MM.1S (cell line): ENCODE measurements at regions not wholly inside any gene's neighbourhood (a gene's known extent, or its start where the extent isn't known, plus 50 kb on each side); places are given as distances from the start of the nearest gene placed in this dataset.
"Not testable (repeated sequence)": the region's sequence is repeated elsewhere in the genome, so short reads cannot be mapped to it uniquely, and the experiment has no call there.

Source experiments
- DNase-seq: peaks from one replicate; pipeline ENCODE4 v3.0.0-alpha.2; 2015
- H2AFZ ChIP-seq: fragments of 300-600 bp; sonication (generic); 2 replicates; pipeline ENCODE4 v1.6.0; 2016; ENCODE audit warnings: antibody characterized with exemption, low read length
- H3F3A ChIP-seq: fragments of 300-600 bp; sonication (generic); 2 replicates; pipeline ENCODE4 v1.6.1; 2016; ENCODE audit warnings: mild to moderate bottlenecking, antibody characterized with exemption, low read length, moderate library complexity, mixed read lengths; ENCODE audit not compliant: insufficient read depth
- H3K27ac ChIP-seq: fragments of 300-600 bp; sonication (generic); 2 replicates; pipeline ENCODE4 v1.5.1; 2016; ENCODE audit warnings: mild to moderate bottlenecking, low read length
- H3K27me3 ChIP-seq: fragments of 300-600 bp; sonication (generic); replicated peaks from 2 replicates; pipeline ENCODE4 v1.6.0; 2016; ENCODE audit warnings: low read length; ENCODE audit not compliant: insufficient read depth
- H3K36me3 ChIP-seq: fragments of 300-600 bp; sonication (generic); replicated peaks from 2 replicates; pipeline ENCODE4 v1.6.1; 2016; ENCODE audit warnings: mild to moderate bottlenecking, low read length, mixed read lengths; ENCODE audit not compliant: insufficient read depth
- H3K4me1 ChIP-seq: fragments of 300-600 bp; sonication (generic); 2 replicates; pipeline ENCODE4 v1.6.1; 2016; ENCODE audit warnings: low read length, mixed read lengths
- H3K4me2 ChIP-seq: fragments of 300-600 bp; sonication (generic); 2 replicates; pipeline ENCODE4 v1.6.0; 2016; ENCODE audit warnings: low read depth, low read length
- H3K4me3 ChIP-seq: fragments of 300-600 bp; sonication (generic); 2 replicates; pipeline ENCODE4 v1.5.1; 2016; ENCODE audit warnings: low read length, mixed read lengths
- H3K79me2 ChIP-seq: fragments of 300-600 bp; sonication (generic); 2 replicates; pipeline ENCODE4 v1.6.1; 2016; ENCODE audit warnings: mixed run types, low read length, mixed read lengths
- H3K9ac ChIP-seq: fragments of 300-600 bp; sonication (generic); 2 replicates; pipeline ENCODE4 v1.6.1; 2016; ENCODE audit warnings: low read length, mixed read lengths
- H3K9me2 ChIP-seq: fragments of 300-600 bp; sonication (generic); replicated peaks from 2 replicates; pipeline ENCODE4 v1.6.1; 2016; ENCODE audit warnings: mild to moderate bottlenecking, low read length, mixed read lengths; ENCODE audit not compliant: insufficient read depth
- H3K9me3 ChIP-seq: fragments of 300-600 bp; sonication (generic); replicated peaks from 2 replicates; pipeline ENCODE4 v1.6.1; 2016; ENCODE audit warnings: mild to moderate bottlenecking, low read length, mixed read lengths; ENCODE audit not compliant: insufficient read depth
- H4K20me1 ChIP-seq: fragments of 300-600 bp; sonication (generic); 2 replicates; pipeline ENCODE4 v1.6.1; 2016; ENCODE audit warnings: mild to moderate bottlenecking, low read length, moderate library complexity, mixed read lengths; ENCODE audit not compliant: insufficient read depth
- EZH2 ChIP-seq: fragments of 300-600 bp; sonication (generic); optimal IDR thresholded peaks from 2 replicates; pipeline ENCODE3; 2017; ENCODE audit warnings: low read depth, mild to moderate bottlenecking, antibody characterized with exemption, low read length, mixed read lengths
- EZH2phosphoT487 ChIP-seq: fragments of 300-600 bp; sonication (generic); IDR thresholded peaks from 2 replicates; pipeline ENCODE4 v1.6.1; 2018; ENCODE audit warnings: antibody characterized with exemption, low read length
- TF ChIP-seq, protein P1 (sequence below): fragments of 300-600 bp; sonication (generic); IDR thresholded peaks from 2 replicates; pipeline ENCODE4 v1.5.1; 2016; ENCODE audit warnings: antibody characterized with exemption, low read length, mixed read lengths

DNA sequence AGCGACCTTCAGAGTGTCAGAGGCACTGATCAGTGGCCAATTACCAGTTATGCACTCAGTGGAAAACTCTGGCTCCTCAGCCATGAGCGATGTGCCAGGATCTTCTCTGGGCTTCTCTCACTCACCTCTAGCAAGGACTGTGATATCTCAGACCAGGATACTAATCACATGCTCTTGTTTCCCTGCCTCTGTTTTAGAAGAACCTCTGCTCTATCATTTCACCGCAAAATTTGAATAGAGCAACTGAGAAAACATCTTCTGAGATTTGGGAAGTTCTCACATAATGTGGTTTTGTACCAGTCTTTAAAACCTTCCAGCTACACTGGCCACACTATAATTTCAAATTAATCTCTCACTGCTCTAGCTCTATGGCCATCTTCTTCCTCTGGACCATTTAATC, 325.8 kb upstream of the FRG2C start:
- peak; percentile 71 for DNase-seq
- H3K27me3 ChIP-seq: no peaks in the 10 kb centered on the region
- H3K4me3 ChIP-seq: no peak overlapping the region
- no peaks in the 10 kb centered on the region for H3K9me2 ChIP-seq
- no peaks in the 10 kb centered on the region for H4K20me1 ChIP-seq
- H2AFZ ChIP-seq: no peak overlapping the region
- no peak overlapping the region for H3K9ac ChIP-seq
- H3K79me2 ChIP-seq: no peaks in the 10 kb centered on the region
- H3K9me3 ChIP-seq: no peaks in the 10 kb centered on the region
- H3K4me1 ChIP-seq: peaks cover 41% of the 10 kb centered on the region
- H3K27ac ChIP-seq: peak overlapping the region; percentile 28; the same call in 1 of the 2 replicates
- TF ChIP-seq EZH2 (no peak), EZH2phosphoT487 (no peak)
- TF ChIP-seq, protein P1, sequence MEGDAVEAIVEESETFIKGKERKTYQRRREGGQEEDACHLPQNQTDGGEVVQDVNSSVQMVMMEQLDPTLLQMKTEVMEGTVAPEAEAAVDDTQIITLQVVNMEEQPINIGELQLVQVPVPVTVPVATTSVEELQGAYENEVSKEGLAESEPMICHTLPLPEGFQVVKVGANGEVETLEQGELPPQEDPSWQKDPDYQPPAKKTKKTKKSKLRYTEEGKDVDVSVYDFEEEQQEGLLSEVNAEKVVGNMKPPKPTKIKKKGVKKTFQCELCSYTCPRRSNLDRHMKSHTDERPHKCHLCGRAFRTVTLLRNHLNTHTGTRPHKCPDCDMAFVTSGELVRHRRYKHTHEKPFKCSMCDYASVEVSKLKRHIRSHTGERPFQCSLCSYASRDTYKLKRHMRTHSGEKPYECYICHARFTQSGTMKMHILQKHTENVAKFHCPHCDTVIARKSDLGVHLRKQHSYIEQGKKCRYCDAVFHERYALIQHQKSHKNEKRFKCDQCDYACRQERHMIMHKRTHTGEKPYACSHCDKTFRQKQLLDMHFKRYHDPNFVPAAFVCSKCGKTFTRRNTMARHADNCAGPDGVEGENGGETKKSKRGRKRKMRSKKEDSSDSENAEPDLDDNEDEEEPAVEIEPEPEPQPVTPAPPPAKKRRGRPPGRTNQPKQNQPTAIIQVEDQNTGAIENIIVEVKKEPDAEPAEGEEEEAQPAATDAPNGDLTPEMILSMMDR: no peak
- H3K4me2 ChIP-seq: peak overlapping the region; percentile 40
- H3F3A ChIP-seq: peaks cover 23% of the 10 kb centered on the region; the same call in 1 of the 2 replicates
- H3K36me3 ChIP-seq: no peaks in the 10 kb centered on the region

DNA sequence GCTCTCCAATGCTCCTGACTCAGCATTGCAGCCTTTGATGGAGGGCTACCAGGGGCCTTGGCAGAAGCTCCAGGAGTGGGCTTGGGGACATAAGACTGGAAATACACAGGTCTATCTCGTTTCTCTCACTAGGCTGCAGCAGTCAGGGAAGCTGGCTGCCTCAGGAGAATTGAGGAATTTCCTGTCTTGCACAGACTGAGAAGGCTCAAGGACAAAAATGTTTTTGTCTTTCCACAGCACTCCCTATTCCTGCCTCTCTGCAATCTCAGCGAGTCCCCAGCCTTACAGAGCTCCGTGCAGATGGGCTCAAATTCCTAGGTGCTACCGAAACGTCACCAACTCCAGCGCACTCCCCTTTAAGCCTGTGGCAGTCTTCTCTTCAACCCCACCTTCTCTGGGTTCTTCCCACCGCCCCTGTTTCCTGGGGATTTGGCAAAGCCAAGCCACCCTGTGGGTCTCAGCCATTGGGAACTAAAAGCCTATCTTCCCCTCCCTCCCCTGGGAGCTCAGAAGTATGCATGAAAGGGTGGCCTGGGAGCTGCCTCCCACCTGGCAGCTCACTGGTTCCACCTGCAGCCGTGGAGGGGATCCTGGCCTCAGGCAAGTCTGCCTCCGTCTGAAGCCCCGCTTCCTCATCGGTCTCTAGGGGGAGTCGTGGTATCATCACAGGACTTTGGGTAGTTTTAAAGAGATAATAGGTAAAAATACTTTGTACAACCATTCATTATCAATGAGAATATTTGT, 322.6 kb upstream of the FRG2C start:
- H3K4me1 ChIP-seq: peaks cover 45% of the 10 kb centered on the region
- H2AFZ ChIP-seq: no peak overlapping the region

DNA sequence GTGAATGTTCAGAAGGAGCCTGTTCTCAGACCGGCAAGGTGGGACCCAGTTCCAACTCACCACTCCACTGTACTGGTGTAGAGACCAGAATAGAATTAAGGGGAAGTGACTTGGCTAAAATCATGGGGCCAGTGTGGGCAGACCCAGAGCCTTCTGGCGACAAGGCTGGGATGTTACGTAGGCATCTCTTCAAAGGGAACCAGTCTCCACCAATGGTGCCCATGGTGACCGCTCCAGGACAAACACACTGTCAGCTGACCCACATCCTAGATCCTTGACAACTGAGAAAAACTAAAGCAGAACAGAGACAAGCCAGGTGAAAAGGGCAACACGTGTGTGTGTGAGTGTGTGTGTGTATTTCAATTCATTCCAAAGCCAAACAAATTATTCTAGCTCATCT, 321.7 kb upstream of the FRG2C start:
- no peaks in the 10 kb centered on the region for H4K20me1 ChIP-seq
- peaks cover 39% of the 10 kb centered on the region for H3K4me1 ChIP-seq
- no peaks in the 10 kb centered on the region for H3K9me2 ChIP-seq
- H3K4me2 ChIP-seq: no peak overlapping the region
- H3K9me3 ChIP-seq: no peaks in the 10 kb centered on the region
- H3K27me3 ChIP-seq: no peaks in the 10 kb centered on the region
- TF ChIP-seq EZH2phosphoT487 (no peak), EZH2 (no peak)
- TF ChIP-seq, protein P1: no peak
- H3K36me3 ChIP-seq: no peaks in the 10 kb centered on the region
- H3K79me2 ChIP-seq: no peaks in the 10 kb centered on the region
- H3F3A ChIP-seq: peaks cover 18% of the 10 kb centered on the region; the same call in 1 of the 2 replicates
- H3K4me3 ChIP-seq: no peak overlapping the region
- H3K27ac ChIP-seq: no peak overlapping the region
- H2AFZ ChIP-seq: no peak overlapping the region
- no peak for DNase-seq
- no peak overlapping the region for H3K9ac ChIP-seq

More for the DNA sequence above, 322.6 kb upstream of the FRG2C start:
- no peak overlapping the region for H3K9ac ChIP-seq
- H3K4me3 ChIP-seq: no peak overlapping the region
- peak overlapping the region; percentile 24; the same call in 1 of the 2 replicates for H3K4me2 ChIP-seq
- H3F3A ChIP-seq: peaks cover 23% of the 10 kb centered on the region; the same call in 1 of the 2 replicates
- no peaks in the 10 kb centered on the region for H3K9me3 ChIP-seq
- no peaks in the 10 kb centered on the region for H3K27me3 ChIP-seq
- TF ChIP-seq EZH2 (no peak), EZH2phosphoT487 (no peak)
- TF ChIP-seq, protein P1: no peak
- H3K36me3 ChIP-seq: no peaks in the 10 kb centered on the region
- no peak for DNase-seq
- peak overlapping the region; percentile 16; the same call in 1 of the 2 replicates for H3K27ac ChIP-seq
- no peaks in the 10 kb centered on the region for H4K20me1 ChIP-seq
- H3K79me2 ChIP-seq: no peaks in the 10 kb centered on the region
- H3K9me2 ChIP-seq: no peaks in the 10 kb centered on the region

DNA sequence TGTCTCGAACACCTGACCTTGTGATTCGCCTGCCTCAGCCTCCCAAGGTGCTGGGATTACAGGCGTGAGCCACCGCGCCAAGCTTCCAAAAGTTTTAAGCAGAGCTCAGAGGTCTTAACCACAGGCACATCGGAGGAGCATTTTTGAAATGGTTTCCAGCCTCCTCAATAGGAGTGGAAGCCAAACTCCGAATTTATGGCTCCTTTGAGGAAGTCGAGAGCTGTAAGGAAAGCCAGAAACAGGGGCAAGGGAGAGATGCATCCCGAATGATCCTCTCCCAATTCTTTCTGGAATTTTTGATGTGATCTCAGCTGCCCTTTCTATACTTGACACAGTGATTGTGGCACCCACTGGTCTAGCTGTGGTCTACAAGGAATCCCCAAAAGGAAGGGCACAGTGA, 313.6 kb upstream of the FRG2C start:
- H3K4me1 ChIP-seq, H3F3A ChIP-seq, H3K27ac ChIP-seq, H3K9me3 ChIP-seq, H3K9ac ChIP-seq, H3K36me3 ChIP-seq, H3K79me2 ChIP-seq, H4K20me1 ChIP-seq, H3K4me3 ChIP-seq, DNase-seq, H3K9me2 ChIP-seq, H2AFZ ChIP-seq, H3K4me2 ChIP-seq, H3K27me3 ChIP-seq: not testable (repeated sequence)
